Naive B cell (primary cell): ENCODE measurements at regions not wholly inside any gene's neighbourhood (a gene's known extent, or its start where the extent isn't known, plus 50 kb on each side); places are given as distances from the start of the nearest gene placed in this dataset.
"Not testable (repeated sequence)": the region's sequence is repeated elsewhere in the genome, so short reads cannot be mapped to it uniquely, and the experiment has no call there.

Source experiments
- ATAC-seq, 2 donors: fragments of 150-1000 bp; cut with Tn5 transposase; 2 replicates each; pipeline ENCODE4 v1.10.0; 2021; ENCODE audit warnings: low read depth in 2 of 2, mild to moderate bottlenecking in 2 of 2, moderate library complexity in 2 of 2
- DNase-seq: peaks from one replicate; pipeline ENCODE4 v3.0.0; 2022
- H3K27ac Mint-ChIP-seq, 6 donors: one replicate each; pipeline ENCODE4 v1.8.0; 2020 to 2022; ENCODE audit warnings: mild to moderate bottlenecking in 6 of 6, mixed read lengths in 6 of 6, moderate library complexity in 5 of 6, inconsistent platforms in 2 of 6
- H3K27me3 Mint-ChIP-seq, 3 donors: one replicate each; pipeline ENCODE4 v1.8.0; 2021 to 2022; ENCODE audit warnings: mixed read lengths in 3 of 3, mild to moderate bottlenecking in 1 of 3
- H3K36me3 Mint-ChIP-seq, 2 donors: one replicate each; pipeline ENCODE4 v1.8.0; 2020 to 2022; ENCODE audit warnings: mixed read lengths in 2 of 2, inconsistent platforms in 1 of 2, mild to moderate bottlenecking in 1 of 2
- H3K4me1 Mint-ChIP-seq, 3 donors: one replicate each; pipeline ENCODE4 v1.8.0; 2020 to 2022; ENCODE audit warnings: mixed read lengths in 3 of 3, inconsistent platforms in 1 of 3, mild to moderate bottlenecking in 1 of 3, moderate library complexity in 1 of 3
- H3K4me3 Mint-ChIP-seq, 8 donors: one replicate each; pipeline ENCODE4 v1.8.0; 2020 to 2022; ENCODE audit warnings: mild to moderate bottlenecking in 8 of 8, mixed read lengths in 8 of 8, moderate library complexity in 8 of 8, inconsistent platforms in 2 of 8
- H3K9me3 Mint-ChIP-seq, 7 donors: one replicate each; pipeline ENCODE4 v1.8.0; 2020 to 2022; ENCODE audit warnings: mixed read lengths in 7 of 7, mild to moderate bottlenecking in 5 of 7, inconsistent platforms in 2 of 7, moderate library complexity in 1 of 7

- ATAC-seq, result no peak
- DNase-seq, result no peak
- no peak overlapping the region for H3K4me3 Mint-ChIP-seq
These were observed 185.8 kb downstream of the NRP2 start for GRCh38 chr2:205868053-205868452.

DNA sequence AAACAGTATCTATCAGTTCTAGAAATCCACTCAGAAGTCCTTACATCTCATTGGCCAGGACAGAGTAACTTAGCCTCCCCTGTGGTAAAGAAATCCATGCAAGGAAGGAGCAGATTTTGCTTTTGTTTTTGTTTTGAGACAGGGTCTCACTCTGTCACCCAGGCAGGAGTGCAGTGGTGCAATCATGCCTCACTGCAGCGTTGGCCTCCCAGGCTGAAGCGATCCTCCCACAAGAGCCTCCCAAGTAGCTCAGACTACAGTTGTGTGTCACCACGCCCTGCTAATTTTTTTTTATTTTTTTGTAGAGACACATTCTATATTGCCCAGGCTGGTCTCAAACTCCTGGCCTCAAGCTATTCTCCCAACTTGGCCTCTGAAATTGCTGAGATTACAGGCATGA lies 185.1 kb downstream of the NRP2 start:
- ATAC-seq (no peak), DNase-seq (no peak)
- H3K4me1 Mint-ChIP-seq, result no peaks in the 10 kb centered on the region
- no peaks in the 10 kb centered on the region for H3K9me3 Mint-ChIP-seq
- H3K27me3 Mint-ChIP-seq, result peaks cover 0 to 15% (median 14%) of the 10 kb centered on the region in 3 donors
- no peaks in the 10 kb centered on the region for H3K36me3 Mint-ChIP-seq
- no peak overlapping the region for H3K4me3 Mint-ChIP-seq
- H3K27ac Mint-ChIP-seq, result no peak overlapping the region

More at GRCh38 chr2:205868053-205868452, 185.8 kb downstream of the NRP2 start:
- Mint-ChIP-seq H3K27ac (no peak overlapping the region), H3K9me3 (no peaks in the 10 kb centered on the region), H3K27me3 (peaks cover 0 to 18% (median 15%) of the 10 kb centered on the region in 3 donors), H3K36me3 (no peaks in the 10 kb centered on the region), H3K4me1 (no peaks in the 10 kb centered on the region)

GRCh38 chr2:205865905-205866441 lies 183.7 kb downstream of the NRP2 start:
- Mint-ChIP-seq H3K27ac (no peak overlapping the region), H3K36me3 (no peaks in the 10 kb centered on the region), H3K27me3 (peaks cover 0 to 15% (median 11%) of the 10 kb centered on the region in 3 donors), H3K9me3 (no peaks in the 10 kb centered on the region), H3K4me1 (no peaks in the 10 kb centered on the region), H3K4me3 (no peak overlapping the region)
- ATAC-seq, result no peak
- DNase-seq, result no peak

GRCh38 chr2:205865056-205865455 lies 182.8 kb downstream of the NRP2 start:
- no peaks in the 10 kb centered on the region for H3K9me3 Mint-ChIP-seq
- no peaks in the 10 kb centered on the region for H3K36me3 Mint-ChIP-seq
- no peak overlapping the region for H3K4me3 Mint-ChIP-seq
- H3K4me1 Mint-ChIP-seq, result no peaks in the 10 kb centered on the region
- H3K27me3 Mint-ChIP-seq, result peaks cover 0 to 11% (median 10%) of the 10 kb centered on the region in 3 donors
- ATAC-seq (no peak), DNase-seq (no peak)
- H3K27ac Mint-ChIP-seq, result no peak overlapping the region

- ATAC-seq (no peak), DNase-seq (no peak)
- Mint-ChIP-seq H3K36me3 (no peaks in the 10 kb centered on the region), H3K9me3 (no peaks in the 10 kb centered on the region), H3K4me1 (no peaks in the 10 kb centered on the region), H3K27ac (no peak overlapping the region), H3K27me3 (peaks cover 3 to 9% (median 9%) of the 10 kb centered on the region in 3 donors), H3K4me3 (no peak overlapping the region)
These were observed 182.2 kb downstream of the NRP2 start for GRCh38 chr2:205864491-205864890.

- not testable (repeated sequence) for H3K4me1 Mint-ChIP-seq, H3K9me3 Mint-ChIP-seq, H3K27me3 Mint-ChIP-seq, H3K27ac Mint-ChIP-seq, ATAC-seq, H3K4me3 Mint-ChIP-seq, H3K36me3 Mint-ChIP-seq, DNase-seq
These were observed 180.5 kb downstream of the NRP2 start for GRCh38 chr2:205862761-205863160.

- no peak for ATAC-seq
- Mint-ChIP-seq H3K27me3 (peaks cover 0 to 10% (median 9%) of the 10 kb centered on the region in 3 donors), H3K4me1 (peaks cover 0 to 10% (median 0%) of the 10 kb centered on the region in 3 donors), H3K36me3 (no peaks in the 10 kb centered on the region), H3K9me3 (no peaks in the 10 kb centered on the region), H3K27ac (no peak overlapping the region), H3K4me3 (no peak overlapping the region)
- DNase-seq, result no peak
These were observed 178.6 kb downstream of the NRP2 start for GRCh38 chr2:205860885-205861284.

GRCh38 chr2:205860181-205860580 lies 177.9 kb downstream of the NRP2 start:
- H3K27ac Mint-ChIP-seq, result no peak overlapping the region
- peaks cover 0 to 10% (median 9%) of the 10 kb centered on the region in 3 donors for H3K27me3 Mint-ChIP-seq
- no peak for DNase-seq
- H3K9me3 Mint-ChIP-seq, result peaks cover 0 to 2% (median 0%) of the 10 kb centered on the region in 7 donors
- ATAC-seq, result no peak
- H3K4me1 Mint-ChIP-seq, result peaks cover 0 to 10% (median 0%) of the 10 kb centered on the region in 3 donors
- H3K36me3 Mint-ChIP-seq, result no peaks in the 10 kb centered on the region
- H3K4me3 Mint-ChIP-seq, result peak overlapping the region in 1 of 8 donors; percentile 53

- Mint-ChIP-seq H3K36me3 (no peaks in the 10 kb centered on the region), H3K27ac (no peak overlapping the region), H3K4me3 (peak overlapping the region in 1 of 8 donors; percentile 67), H3K27me3 (peaks cover 4 to 10% (median 5%) of the 10 kb centered on the region in 3 donors), H3K4me1 (peaks cover 0 to 10% (median 0%) of the 10 kb centered on the region in 3 donors), H3K9me3 (peaks cover 0 to 2% (median 0%) of the 10 kb centered on the region in 7 donors)
- no peak for ATAC-seq
- DNase-seq, result no peak
These were observed 176.7 kb downstream of the NRP2 start for GRCh38 chr2:205858881-205859441.

- H3K27me3 Mint-ChIP-seq, result peaks cover 4 to 10% (median 5%) of the 10 kb centered on the region in 3 donors
- H3K4me3 Mint-ChIP-seq, result no peak overlapping the region
- peaks cover 0 to 8% (median 2%) of the 10 kb centered on the region in 7 donors for H3K9me3 Mint-ChIP-seq
- DNase-seq, result no peak
- ATAC-seq, result no peak
- H3K27ac Mint-ChIP-seq, result no peak overlapping the region
- H3K36me3 Mint-ChIP-seq, result no peaks in the 10 kb centered on the region
- H3K4me1 Mint-ChIP-seq, result peaks cover 0 to 10% (median 0%) of the 10 kb centered on the region in 3 donors
These were observed 176.0 kb downstream of the NRP2 start for GRCh38 chr2:205858275-205858674.

DNA sequence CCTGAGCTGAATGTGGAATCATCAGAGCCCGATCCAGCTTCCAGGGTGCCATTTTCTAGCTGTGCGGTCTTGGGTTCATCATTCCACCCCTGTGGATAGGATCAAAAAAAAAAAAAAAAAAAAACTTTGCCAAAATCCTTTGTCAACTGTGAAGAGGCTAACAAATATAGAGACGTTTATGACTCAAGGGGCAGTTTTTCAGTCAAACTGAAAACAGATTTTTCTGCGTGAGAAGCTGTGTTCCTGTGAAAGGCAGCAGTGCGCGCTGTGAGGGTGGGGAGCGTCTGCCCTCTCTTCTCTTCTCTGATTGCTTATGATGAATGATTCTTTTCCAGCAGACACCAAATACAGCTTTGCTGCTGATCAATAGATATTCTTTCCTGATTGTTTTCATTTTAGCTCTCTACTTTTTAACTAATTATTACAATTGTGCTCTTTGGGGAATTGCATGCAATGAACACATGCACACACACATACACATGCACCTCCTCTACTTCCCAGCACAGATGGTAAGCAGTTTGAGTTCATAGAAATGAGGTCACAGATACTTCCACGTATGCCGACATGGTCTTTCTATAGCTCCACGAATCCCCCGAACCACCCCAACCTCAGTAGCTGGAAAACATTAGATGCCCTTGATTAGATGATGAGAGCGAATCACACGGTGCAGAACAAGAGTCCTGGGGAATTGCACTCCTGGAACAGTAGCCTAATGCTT lies 175.4 kb downstream of the NRP2 start:
- Mint-ChIP-seq H3K36me3 (no peaks in the 10 kb centered on the region), H3K4me3 (no peak overlapping the region), H3K27ac (no peak overlapping the region), H3K9me3 (peaks cover 0 to 14% (median 2%) of the 10 kb centered on the region in 7 donors), H3K27me3 (peaks cover 4 to 10% (median 5%) of the 10 kb centered on the region in 3 donors), H3K4me1 (peaks cover 0 to 10% (median 0%) of the 10 kb centered on the region in 3 donors)
- DNase-seq (no peak), ATAC-seq (no peak)

- Mint-ChIP-seq H3K4me3 (no peak overlapping the region), H3K27ac (peak overlapping the region in 1 of 6 donors; percentile 50), H3K4me1 (no peaks in the 10 kb centered on the region), H3K9me3 (peaks cover 0 to 14% (median 4%) of the 10 kb centered on the region in 7 donors), H3K36me3 (no peaks in the 10 kb centered on the region), H3K27me3 (peaks cover 0 to 23% (median 16%) of the 10 kb centered on the region in 3 donors)
- ATAC-seq (no peak), DNase-seq (no peak)
These were observed 170.2 kb downstream of the NRP2 start for GRCh38 chr2:205852457-205852856.

DNA sequence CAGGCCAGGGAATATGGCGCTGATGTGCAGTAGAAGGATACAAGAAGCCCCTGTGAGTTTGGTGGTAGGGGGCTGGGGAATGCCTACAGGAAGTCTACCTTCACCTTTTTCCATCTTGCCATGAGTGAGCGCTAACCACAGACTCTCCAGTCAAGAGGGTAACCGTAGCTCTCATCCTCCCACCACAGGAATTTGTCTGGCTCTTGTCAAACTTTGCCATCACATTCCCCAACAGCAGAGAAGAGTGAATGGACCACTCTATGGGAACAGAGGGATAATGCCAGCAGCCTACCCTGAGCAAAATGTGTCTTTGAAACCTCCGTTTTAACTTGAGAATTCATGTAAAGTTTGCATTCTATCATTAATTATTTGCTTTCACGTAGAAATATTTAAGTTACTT lies 168.3 kb downstream of the NRP2 start:
- Mint-ChIP-seq H3K4me3 (no peak overlapping the region), H3K9me3 (peaks cover 0 to 14% (median 4%) of the 10 kb centered on the region in 7 donors), H3K36me3 (no peaks in the 10 kb centered on the region), H3K27ac (no peak overlapping the region), H3K4me1 (no peaks in the 10 kb centered on the region), H3K27me3 (peaks cover 0 to 23% (median 16%) of the 10 kb centered on the region in 3 donors)
- no peak for DNase-seq
- no peak for ATAC-seq

GRCh38 chr2:205850132-205850531 lies 167.8 kb downstream of the NRP2 start:
- H3K4me1 Mint-ChIP-seq, result no peaks in the 10 kb centered on the region
- H3K27ac Mint-ChIP-seq, result no peak overlapping the region
- ATAC-seq, result no peak

More at GRCh38 chr2:205850132-205850531, 167.8 kb downstream of the NRP2 start:
- Mint-ChIP-seq H3K36me3 (no peaks in the 10 kb centered on the region), H3K9me3 (peaks cover 0 to 14% (median 2%) of the 10 kb centered on the region in 7 donors), H3K27me3 (peaks cover 0 to 23% (median 16%) of the 10 kb centered on the region in 3 donors), H3K4me3 (no peak overlapping the region)
- no peak for DNase-seq
